Stimulated activated memory B cell treated with anti-CD40 and anti-IgM and Interleukin-4, amounts not matched to agents 10 μg/mL and 1 μg/mL and 100 μg/mL, for 72 hours (primary cell): ENCODE measurements at regions not wholly inside any gene's neighbourhood (a gene's known extent, or its start where the extent isn't known, plus 50 kb on each side); places are given as distances from the start of the nearest gene placed in this dataset.

Experiments
- ATAC-seq: fragments of 150-1000 bp; cut with Tn5 transposase; 2 replicates; pipeline ENCODE4 v1.10.0; 2021
- H3K27ac Mint-ChIP-seq: one replicate; pipeline ENCODE4 v1.8.0; 2022; ENCODE audit warnings: mild to moderate bottlenecking, mixed read lengths
- H3K27me3 Mint-ChIP-seq: one replicate; pipeline ENCODE4 v1.8.0; 2022; ENCODE audit warnings: mixed read lengths
- H3K36me3 Mint-ChIP-seq: one replicate; pipeline ENCODE4 v1.8.0; 2022; ENCODE audit warnings: mixed read lengths
- H3K4me1 Mint-ChIP-seq: one replicate; pipeline ENCODE4 v1.8.0; 2022; ENCODE audit warnings: mixed read lengths
- H3K4me3 Mint-ChIP-seq: one replicate; pipeline ENCODE4 v1.8.0; 2022; ENCODE audit warnings: mild to moderate bottlenecking, moderate library complexity, mixed read lengths
- H3K9me3 Mint-ChIP-seq: one replicate; pipeline ENCODE4 v1.8.0; 2022; ENCODE audit warnings: mixed read lengths

DNA sequence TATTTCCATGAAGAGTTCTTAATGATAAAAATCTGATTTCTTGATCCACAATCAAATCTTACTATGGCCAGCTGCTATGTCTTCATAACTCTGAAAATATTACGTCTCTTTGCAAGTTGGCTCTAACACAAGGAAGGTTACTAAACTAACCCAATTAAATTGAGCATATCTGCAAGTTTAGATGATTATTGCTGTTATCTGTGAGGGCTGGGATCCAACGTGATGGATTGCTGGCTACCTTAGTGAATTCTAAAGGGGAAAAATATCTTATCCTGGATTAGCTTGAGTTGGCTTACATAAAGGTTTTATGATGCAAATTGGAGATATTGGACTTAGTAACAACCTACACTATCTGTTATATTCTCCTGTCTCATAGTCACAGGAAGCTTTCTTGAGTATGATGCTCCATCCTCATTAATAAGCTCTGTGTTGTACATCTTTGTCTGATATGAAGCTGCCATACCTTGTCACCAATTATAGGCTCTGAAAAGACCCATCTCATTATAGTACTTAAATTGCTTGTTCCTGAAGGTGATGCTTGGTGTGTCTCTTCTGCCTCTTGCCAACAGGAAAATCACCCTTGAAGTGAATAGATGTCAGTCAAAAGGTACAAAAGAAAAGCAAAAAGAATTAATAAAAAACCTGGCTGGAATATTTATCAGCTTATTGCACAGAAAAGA is 733.0 kb upstream of the MEF2C start:
- Mint-ChIP-seq H3K4me1 (no peaks in the 10 kb centered on the region), H3K36me3 (peaks cover 2% of the 10 kb centered on the region), H3K4me3 (no peak overlapping the region), H3K27me3 (peaks cover 12% of the 10 kb centered on the region), H3K9me3 (peaks cover 4% of the 10 kb centered on the region), H3K27ac (no peak overlapping the region)
- no peak for ATAC-seq

DNA sequence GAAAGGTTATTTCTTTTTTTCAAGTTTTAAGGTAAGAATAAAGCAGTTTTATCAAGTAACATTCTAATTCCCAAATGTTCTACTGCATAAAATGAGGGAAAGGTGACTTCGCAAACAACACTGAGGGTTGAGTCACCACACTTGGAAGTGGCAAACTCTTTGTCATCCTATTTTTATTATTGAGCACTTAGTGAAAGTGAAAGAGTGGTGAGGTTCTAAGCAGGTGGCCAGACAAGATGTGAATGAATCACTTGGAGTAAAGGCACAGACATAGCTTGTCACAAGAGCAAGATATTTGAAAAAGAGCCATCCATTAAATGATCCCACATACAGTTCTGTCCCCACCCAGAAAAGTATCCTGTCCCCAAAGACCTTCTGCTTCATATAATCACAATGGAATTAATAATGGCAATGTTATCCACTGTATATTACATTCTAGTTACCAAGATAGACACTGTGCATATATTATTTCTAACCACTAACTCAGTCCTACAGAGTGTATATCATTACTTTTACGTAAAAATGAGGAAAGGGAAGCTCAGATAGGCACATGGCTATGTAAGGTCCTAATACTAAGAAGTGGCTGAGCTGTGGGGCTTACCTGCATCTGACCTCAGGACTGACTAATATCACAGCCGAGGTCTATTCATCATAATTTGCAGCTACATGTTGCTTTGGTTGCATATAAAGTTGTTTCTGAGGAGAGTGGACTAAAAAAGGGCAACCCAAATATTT is 730.4 kb upstream of the MEF2C start:
- H3K4me1 Mint-ChIP-seq: no peaks in the 10 kb centered on the region

DNA sequence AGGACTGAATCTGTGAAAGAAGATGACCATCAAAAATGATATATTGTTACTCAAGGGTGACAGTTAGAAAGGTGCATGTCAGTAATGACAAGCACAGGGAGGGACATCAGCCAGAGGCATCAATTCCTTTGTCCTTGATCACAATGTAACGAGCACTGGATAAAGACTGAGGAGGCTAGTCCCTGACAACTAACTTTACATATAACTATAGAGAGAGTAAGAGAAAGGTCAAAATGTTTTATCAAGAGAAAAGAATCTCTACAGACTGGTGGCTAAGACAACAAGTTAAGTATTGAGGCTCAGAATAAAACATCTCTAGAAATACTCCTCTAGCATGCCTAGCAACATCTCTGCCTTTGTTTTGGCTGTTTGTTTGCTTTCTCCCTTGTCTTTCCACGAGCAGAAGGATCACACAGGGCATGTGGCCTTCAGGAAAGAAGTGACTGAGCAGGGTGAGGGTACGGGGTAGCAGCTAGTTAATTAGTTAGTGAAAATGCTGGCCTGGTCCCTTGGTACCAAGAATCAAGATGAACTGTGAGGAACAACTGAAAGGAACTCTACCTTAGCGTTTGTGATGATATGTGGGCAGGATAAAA is 724.1 kb upstream of the MEF2C start:
- ATAC-seq: peak; percentile 43
- Mint-ChIP-seq H3K27me3 (no peaks in the 10 kb centered on the region), H3K36me3 (no peaks in the 10 kb centered on the region), H3K9me3 (peaks cover 3% of the 10 kb centered on the region), H3K4me1 (no peaks in the 10 kb centered on the region), H3K27ac (no peak overlapping the region), H3K4me3 (no peak overlapping the region)

More for the DNA sequence above, 730.4 kb upstream of the MEF2C start:
- Mint-ChIP-seq H3K27me3 (no peaks in the 10 kb centered on the region), H3K4me3 (no peak overlapping the region), H3K9me3 (peaks cover 3% of the 10 kb centered on the region), H3K27ac (no peak overlapping the region), H3K36me3 (no peaks in the 10 kb centered on the region)
- no peak for ATAC-seq

DNA sequence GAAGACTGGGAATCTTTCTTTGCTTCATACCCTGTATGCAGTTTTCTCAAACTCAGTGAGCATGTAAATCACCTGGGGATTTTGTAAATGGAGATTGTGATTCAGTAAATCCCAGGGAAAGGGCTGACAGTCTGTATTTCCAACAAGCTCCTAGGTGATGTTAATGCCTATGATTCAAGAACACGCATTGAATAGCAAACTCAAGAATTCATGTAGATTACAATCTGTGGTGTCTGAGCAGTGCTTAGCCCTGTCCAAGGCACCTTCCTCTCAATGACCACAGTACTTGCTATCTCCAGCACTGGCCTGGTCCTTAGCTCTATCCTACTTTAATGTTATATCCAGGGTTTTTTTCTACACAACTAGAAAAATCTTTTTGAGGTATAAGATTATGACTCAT is 721.4 kb upstream of the MEF2C start:
- no peak overlapping the region for H3K4me3 Mint-ChIP-seq
- H3K27me3 Mint-ChIP-seq: no peaks in the 10 kb centered on the region
- no peak for ATAC-seq
- H3K4me1 Mint-ChIP-seq: no peaks in the 10 kb centered on the region
- no peaks in the 10 kb centered on the region for H3K36me3 Mint-ChIP-seq
- no peaks in the 10 kb centered on the region for H3K9me3 Mint-ChIP-seq
- no peak overlapping the region for H3K27ac Mint-ChIP-seq

DNA sequence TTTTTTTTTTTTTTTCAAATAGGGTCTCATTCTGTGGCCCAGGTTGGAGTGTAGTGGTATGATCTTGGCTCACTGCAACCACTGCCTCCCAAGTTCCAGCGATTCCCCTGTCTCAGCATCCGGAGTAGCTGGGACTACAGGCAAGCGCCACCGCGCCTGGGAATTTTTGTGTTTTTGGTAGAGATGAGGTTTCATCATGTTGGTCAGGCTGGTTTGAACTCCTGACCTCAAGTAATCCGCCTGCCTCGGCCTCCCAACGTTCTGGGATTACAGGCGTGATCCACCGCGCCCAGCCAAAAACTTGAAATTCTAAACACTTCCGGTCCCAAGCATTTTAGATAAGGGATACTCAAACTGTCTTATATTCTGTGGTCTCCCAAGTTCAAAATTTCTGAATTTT is 718.9 kb upstream of the MEF2C start:
- H3K4me1 Mint-ChIP-seq: no peaks in the 10 kb centered on the region
- no peaks in the 10 kb centered on the region for H3K36me3 Mint-ChIP-seq
- H3K9me3 Mint-ChIP-seq: no peaks in the 10 kb centered on the region
- H3K27ac Mint-ChIP-seq: no peak overlapping the region
- H3K27me3 Mint-ChIP-seq: no peaks in the 10 kb centered on the region
- H3K4me3 Mint-ChIP-seq: no peak overlapping the region
- ATAC-seq: no peak

DNA sequence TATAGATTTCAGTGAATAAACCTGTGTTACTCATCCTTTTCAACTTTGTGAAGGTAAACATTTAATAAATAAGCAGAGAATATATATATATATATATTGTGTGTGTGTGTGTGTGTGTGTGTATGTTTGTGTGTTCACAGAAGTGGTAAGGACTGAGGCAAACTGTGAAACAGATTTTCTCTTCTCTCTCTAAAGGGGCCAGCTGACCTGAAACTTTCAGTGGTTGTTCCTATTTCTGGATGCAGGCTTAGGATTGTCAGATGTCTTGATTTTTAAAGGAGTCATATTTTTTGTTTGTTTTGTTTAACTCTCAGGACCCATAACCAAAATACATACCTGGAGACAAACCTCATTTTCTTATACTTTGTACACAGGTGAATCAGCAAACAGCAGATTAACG is 714.9 kb upstream of the MEF2C start:
- Mint-ChIP-seq H3K27me3 (no peaks in the 10 kb centered on the region), H3K4me3 (no peak overlapping the region), H3K4me1 (no peaks in the 10 kb centered on the region), H3K27ac (no peak overlapping the region), H3K36me3 (no peaks in the 10 kb centered on the region), H3K9me3 (no peaks in the 10 kb centered on the region)
- ATAC-seq: no peak

DNA sequence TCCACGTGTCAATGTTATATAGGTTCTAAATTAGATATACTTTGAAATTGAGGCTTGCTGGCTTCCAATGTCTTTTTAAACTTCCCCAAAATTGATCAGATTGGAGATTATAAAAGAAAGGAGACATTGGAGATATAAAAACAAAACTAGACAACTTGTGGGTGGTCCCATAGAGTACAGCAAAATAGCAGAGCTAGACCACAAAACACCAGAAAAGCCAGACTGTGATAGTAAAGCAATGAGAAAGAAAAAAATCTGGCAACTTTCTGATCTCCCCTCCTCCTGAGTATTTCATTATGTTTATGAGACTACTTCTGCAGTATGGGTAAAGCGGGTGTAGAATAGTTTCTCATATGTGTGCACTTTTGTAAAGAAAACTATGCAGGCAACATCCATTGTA is 713.8 kb upstream of the MEF2C start:
- ATAC-seq: no peak
- Mint-ChIP-seq H3K4me3 (no peak overlapping the region), H3K27ac (no peak overlapping the region), H3K4me1 (no peaks in the 10 kb centered on the region), H3K36me3 (no peaks in the 10 kb centered on the region), H3K27me3 (no peaks in the 10 kb centered on the region), H3K9me3 (no peaks in the 10 kb centered on the region)

DNA sequence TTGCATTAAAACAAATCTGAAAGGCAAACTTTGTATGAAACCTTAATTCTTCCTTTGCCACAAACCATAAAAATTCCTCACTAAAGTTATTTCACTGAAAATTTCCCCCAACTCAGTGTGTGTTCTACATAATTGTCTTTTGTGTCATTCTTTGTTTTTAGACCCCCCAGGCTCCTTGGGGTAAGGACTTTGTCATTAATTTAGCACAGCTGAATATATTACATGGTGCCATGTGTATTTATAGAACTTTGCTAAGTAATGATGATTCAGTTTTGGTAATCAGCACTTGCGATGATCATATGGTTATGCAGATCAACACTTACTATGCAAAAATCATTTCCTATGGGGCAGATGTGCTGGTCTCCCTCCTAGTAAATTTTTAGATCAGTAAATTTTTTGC is 712.1 kb upstream of the MEF2C start:
- H3K27ac Mint-ChIP-seq: no peak overlapping the region
- H3K9me3 Mint-ChIP-seq: no peaks in the 10 kb centered on the region
- H3K36me3 Mint-ChIP-seq: no peaks in the 10 kb centered on the region

DNA sequence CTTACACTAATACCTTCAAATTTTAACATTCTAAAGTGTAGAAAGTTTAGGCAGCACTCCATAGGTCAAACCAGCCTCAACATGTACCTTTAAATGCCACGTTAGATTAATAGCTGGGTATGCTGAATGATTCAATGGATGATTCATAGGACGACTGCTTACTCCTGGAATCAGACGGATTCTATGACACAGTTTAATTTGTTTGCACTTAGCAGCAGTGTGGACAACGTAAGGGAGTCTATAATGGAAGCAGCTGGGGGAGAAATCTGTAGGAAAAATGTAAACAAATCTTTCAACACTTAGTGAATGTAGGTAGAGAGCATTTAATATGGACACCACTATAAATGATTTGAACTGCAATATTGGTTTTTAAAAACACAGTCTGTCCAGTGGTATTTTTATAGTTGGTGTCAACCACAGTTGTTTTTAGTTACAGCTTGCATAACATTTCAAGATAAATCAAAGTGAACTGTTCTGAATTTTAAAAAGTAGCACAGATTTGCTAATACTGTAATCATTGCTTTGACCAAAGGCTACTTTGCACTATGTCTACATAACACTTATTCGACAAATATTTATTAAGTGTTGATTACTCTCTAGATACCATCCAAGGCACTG is 701.5 kb upstream of the MEF2C start:
- no peak for ATAC-seq
- Mint-ChIP-seq H3K4me1 (peaks cover 9% of the 10 kb centered on the region), H3K27me3 (no peaks in the 10 kb centered on the region), H3K27ac (no peak overlapping the region), H3K9me3 (peaks cover 6% of the 10 kb centered on the region), H3K4me3 (no peak overlapping the region), H3K36me3 (no peaks in the 10 kb centered on the region)

More for the DNA sequence above, 712.1 kb upstream of the MEF2C start:
- Mint-ChIP-seq H3K4me1 (no peaks in the 10 kb centered on the region), H3K4me3 (no peak overlapping the region), H3K27me3 (no peaks in the 10 kb centered on the region)
- ATAC-seq: no peak

DNA sequence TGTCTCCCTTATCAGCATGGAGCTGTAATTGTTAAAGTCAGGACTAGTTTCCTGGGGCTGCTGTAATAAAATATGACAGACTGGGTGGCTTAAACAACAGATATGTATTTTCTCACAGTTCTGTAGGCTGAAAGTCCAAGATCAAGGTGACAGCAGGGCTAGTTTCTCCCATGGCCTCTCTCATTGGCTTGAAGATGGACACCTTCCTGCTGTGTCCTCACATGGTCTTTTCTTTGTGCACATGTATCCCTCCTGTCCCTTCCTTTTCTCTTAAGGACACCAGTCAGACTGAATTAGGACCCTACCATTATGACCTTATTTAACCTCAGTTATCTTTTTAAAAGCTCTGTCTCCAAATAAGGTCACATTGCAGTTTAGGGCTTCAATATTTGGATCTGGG is 700.5 kb upstream of the MEF2C start:
- ATAC-seq: no peak

DNA sequence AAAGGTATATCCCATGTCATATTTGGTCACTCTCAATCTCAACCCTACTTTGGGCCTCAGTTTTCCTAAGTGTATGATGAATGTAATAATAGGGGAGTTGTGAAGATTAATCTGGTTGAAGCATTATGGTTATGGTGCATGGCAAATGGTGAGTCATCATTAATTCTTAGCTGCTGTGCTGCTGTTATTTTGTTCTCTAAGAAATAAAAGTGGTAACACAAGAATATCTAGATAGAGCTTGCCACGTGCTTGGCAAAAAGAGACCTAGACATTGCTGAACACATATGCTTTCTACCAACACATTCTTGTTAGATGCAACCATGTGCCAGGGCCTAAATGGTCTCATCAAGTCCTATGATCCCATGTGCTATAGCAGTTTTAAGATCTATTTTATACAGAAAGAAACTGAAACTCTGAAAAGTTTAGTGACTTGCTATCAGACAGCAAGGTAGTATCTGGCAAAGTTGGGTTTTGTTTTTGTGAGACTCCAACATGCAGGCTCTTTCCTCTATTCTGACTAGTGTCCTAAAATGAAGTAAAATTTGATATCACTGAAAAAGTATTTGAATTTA is 699.9 kb upstream of the MEF2C start:
- H3K4me1 Mint-ChIP-seq: peaks cover 9% of the 10 kb centered on the region
- no peak for ATAC-seq
- no peaks in the 10 kb centered on the region for H3K36me3 Mint-ChIP-seq
- H3K27ac Mint-ChIP-seq: no peak overlapping the region
- peaks cover 6% of the 10 kb centered on the region for H3K9me3 Mint-ChIP-seq
- H3K4me3 Mint-ChIP-seq: no peak overlapping the region
- H3K27me3 Mint-ChIP-seq: no peaks in the 10 kb centered on the region

More for the DNA sequence above, 700.5 kb upstream of the MEF2C start:
- H3K4me3 Mint-ChIP-seq: no peak overlapping the region
- H3K27me3 Mint-ChIP-seq: no peaks in the 10 kb centered on the region
- H3K27ac Mint-ChIP-seq: no peak overlapping the region
- H3K4me1 Mint-ChIP-seq: peaks cover 9% of the 10 kb centered on the region
- H3K9me3 Mint-ChIP-seq: peaks cover 6% of the 10 kb centered on the region
- no peaks in the 10 kb centered on the region for H3K36me3 Mint-ChIP-seq

DNA sequence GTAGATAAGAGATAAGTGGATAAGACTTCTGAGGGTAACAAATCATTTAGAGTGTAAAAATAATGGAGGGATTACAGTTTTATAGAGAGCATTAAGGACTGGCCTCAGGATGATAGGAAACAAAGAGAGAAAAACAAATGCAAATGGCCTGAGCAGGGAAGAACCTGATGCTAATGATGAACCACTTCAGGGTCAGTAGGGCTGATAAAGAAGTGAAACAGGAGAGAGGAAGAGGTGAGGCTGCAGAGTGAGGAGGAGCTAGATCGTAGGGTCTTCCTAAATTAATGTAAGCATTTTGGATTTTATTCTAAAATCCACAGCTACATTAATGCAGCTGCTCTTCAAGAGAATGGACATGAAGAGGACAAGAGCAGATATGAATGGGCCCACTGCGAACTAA is 698.0 kb upstream of the MEF2C start:
- no peak for ATAC-seq
- no peak overlapping the region for H3K27ac Mint-ChIP-seq
- H3K4me1 Mint-ChIP-seq: peaks cover 9% of the 10 kb centered on the region
- no peaks in the 10 kb centered on the region for H3K27me3 Mint-ChIP-seq
- peaks cover 6% of the 10 kb centered on the region for H3K9me3 Mint-ChIP-seq
- H3K4me3 Mint-ChIP-seq: no peak overlapping the region
- H3K36me3 Mint-ChIP-seq: no peaks in the 10 kb centered on the region

DNA sequence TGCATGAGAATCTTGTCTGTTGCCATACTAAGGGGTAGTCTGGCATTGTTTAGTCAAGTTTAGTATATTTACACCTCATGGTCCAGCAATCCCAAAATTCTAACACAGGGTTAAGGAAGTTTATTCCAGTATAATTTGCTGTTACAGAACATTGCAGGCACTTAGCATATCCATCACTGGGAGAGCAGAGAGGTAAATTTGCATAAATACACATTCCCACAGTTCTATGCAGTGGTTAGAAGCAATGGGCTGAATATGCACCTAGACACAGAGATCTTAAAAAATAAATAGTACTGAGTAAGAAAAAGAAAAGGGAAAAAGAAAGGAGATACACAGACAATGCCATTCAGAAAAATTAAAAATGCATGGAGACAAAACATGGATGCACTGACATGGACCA is 692.3 kb upstream of the MEF2C start:
- Mint-ChIP-seq H3K4me1 (no peaks in the 10 kb centered on the region), H3K27me3 (no peaks in the 10 kb centered on the region)
- no peak for ATAC-seq

DNA sequence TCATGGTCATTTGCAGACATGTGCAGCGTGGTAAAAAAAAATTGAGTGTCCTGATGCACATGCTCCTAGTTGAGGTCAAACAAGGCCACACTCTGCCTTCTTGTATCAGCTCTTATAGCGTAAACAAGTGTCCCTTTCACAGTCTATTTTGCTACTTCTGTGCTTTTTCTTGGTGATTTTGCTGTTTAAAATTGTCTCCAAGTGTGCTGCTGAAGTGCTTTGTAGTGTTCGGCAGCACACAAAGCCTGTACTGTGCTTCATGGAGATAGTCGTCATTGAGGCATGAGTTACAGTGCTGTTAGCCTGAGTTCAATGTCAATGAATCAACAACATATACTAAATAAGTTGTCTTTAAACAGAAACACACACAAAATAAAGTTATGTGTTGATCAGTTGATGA is 690.4 kb upstream of the MEF2C start:
- no peak for ATAC-seq
- Mint-ChIP-seq H3K36me3 (no peaks in the 10 kb centered on the region), H3K9me3 (no peaks in the 10 kb centered on the region), H3K4me3 (no peak overlapping the region), H3K27ac (no peak overlapping the region), H3K4me1 (no peaks in the 10 kb centered on the region), H3K27me3 (no peaks in the 10 kb centered on the region)

More for the DNA sequence above, 692.3 kb upstream of the MEF2C start:
- no peak overlapping the region for H3K27ac Mint-ChIP-seq
- no peak overlapping the region for H3K4me3 Mint-ChIP-seq
- H3K36me3 Mint-ChIP-seq: no peaks in the 10 kb centered on the region
- H3K9me3 Mint-ChIP-seq: no peaks in the 10 kb centered on the region

DNA sequence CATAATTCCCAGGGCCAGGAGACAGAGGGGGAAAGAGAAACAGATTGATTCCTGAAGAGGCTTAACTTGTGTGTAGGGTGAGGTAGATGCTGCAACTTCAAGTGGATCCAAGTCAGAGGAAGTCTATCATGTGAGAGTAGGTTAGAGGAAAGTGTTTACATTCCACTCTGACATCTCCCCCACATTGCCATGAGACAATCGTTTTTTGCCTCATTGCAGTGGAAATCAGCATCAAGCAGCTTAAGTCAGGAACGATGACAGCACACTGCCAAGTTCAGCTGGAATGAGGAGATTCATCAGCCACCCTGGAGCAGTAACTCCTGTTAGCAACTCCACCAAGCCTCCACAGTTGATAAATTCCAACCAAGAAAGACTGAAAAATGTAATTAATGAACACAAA is 689.7 kb upstream of the MEF2C start:
- no peak overlapping the region for H3K4me3 Mint-ChIP-seq
- H3K4me1 Mint-ChIP-seq: no peaks in the 10 kb centered on the region
- H3K36me3 Mint-ChIP-seq: no peaks in the 10 kb centered on the region
- no peak overlapping the region for H3K27ac Mint-ChIP-seq
- no peaks in the 10 kb centered on the region for H3K9me3 Mint-ChIP-seq
- ATAC-seq: no peak
- no peaks in the 10 kb centered on the region for H3K27me3 Mint-ChIP-seq
